ENCODE measurements at regions not wholly inside any gene's neighbourhood (a gene's known extent, or its start where the extent isn't known, plus 50 kb on each side); places are given as distances from the start of the nearest gene placed in this dataset.

DNA sequence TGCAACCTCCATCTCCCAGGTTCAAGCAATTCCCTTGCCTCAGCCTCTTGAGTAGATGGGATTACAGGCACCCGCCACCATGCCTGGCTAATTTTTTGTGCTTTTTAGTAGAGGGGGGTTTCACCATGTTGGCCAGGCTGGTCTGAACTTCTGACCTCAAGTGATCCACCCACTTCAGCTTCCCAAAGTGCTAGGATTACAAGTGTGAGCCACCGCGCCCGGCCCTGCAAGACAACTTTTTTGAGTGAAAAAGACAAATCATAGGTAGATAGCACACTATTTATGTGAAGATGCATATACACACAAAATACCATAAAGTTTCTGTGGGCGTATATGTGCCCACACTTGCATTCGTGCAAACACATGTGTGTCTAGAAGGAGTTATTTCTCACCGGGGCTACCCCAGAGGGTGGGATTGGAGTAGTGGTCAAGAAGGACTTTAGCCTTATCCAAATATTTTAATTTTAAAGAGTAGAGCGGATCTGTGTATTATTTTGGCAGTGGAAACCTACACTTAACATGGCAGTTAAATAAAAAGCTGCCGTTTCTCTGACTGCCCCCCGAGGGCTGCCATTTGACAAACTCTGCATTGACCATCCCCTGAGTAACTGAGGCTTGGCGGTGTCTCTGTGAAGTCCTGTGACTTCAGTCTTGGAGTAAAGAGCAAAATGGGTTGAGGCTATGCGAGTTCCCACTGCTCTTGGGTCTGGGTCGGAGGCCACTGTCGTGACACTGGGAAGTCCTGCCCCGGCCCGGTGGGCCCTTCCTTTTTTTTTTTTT is 93.4 kb upstream of the PTCH1 start:
- DNase-seq, result no peak

DNA sequence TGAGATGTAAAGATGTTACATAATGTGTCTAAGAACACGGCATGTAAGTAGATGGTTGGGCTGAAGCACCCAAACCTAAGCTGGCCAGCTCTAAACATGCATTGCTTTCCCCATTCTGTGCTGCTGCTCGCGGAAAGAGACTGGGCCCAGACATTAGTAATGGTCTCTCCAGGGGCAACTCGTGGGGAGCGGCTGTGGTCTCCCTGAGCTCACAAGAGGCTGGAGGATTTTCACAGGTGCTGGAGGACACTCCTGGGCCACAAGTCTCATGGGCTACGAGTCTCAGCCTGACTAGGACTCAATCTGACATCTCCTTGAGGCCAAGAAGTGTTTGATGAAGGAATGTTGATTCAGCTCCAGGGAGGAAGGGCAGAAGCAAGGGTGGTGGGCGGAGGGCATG is 92.7 kb upstream of the PTCH1 start:
- no peak for DNase-seq

DNA sequence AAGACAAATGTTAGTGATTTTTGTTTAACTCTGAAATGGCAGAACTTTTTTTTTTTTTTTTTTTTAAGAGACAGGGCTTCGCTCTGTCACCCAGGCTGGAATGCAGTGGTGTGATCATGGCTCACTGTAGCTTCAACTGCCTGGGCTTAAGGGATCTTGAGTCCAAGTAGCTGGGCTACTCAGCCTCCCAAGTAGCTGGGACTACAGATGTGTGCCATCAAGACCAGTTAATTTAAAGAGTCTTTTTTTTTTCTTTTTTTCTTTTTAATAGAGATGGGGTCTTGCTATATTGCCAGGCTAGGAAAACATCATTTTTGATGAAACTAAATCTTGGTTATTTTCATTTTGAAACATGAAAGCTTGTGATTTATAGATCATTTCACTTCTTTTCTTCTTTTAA is 91.6 kb upstream of the PTCH1 start:
- DNase-seq, result no peak

DNA sequence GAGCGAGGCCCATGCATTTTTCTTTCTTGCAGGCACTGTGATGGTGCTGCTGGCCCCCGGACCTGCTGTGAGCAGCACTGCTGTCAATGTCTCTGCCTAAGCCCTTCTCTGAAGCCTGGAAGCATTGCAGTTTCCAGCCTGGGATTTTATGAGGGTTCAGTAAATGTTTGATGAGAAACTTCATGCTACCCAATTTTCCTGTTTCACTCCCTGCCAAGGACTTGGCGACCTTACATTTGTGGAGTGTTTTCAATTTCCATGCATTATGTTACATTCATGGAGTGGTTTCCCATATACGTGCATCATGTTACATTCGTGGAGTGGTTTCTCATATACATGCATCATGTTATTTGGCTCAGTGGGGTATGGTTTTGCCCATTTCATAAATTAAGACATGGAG is 90.7 kb upstream of the PTCH1 start:
- DNase-seq, result no peak

DNA sequence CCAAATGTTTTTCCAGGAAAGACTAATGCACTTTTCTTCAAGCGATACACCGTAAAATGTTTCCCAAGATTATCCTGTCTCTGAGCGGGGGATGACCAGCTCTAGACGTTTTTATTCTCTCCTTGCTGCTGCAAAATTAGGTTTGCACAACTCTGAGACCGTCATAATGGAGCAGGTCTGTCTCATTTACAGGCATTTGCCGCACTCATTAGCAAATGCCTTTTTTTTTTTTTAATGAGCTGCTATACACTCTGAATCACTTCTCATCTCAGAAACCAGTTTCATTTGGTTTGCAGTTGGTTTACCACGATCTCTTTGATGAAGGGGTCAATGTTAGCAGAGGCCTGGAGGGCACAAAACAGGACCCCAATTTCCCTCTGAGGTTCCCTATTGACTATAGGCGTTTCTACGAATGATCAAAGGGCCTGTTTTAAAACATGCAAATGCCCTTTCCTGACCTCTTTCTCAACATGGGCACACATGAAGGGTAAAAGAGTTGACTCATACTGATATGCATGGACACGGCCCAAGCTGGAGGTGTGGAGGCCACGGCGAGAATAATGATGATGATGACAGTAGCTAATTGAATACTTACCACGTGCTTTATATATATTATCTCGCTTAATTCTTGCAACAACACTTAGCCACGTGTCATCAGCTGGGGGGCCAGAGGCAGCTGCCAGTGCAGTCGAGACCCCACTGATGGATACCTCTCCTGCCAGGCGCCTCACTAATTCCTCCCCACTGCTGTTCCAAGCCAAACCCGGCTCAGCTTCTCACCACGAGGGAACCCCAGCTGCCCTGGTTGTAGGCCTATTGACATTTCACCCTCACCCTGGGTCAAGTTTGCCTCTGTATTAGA is 89.9 kb upstream of the PTCH1 start:
- DNase-seq, result no peak

DNA sequence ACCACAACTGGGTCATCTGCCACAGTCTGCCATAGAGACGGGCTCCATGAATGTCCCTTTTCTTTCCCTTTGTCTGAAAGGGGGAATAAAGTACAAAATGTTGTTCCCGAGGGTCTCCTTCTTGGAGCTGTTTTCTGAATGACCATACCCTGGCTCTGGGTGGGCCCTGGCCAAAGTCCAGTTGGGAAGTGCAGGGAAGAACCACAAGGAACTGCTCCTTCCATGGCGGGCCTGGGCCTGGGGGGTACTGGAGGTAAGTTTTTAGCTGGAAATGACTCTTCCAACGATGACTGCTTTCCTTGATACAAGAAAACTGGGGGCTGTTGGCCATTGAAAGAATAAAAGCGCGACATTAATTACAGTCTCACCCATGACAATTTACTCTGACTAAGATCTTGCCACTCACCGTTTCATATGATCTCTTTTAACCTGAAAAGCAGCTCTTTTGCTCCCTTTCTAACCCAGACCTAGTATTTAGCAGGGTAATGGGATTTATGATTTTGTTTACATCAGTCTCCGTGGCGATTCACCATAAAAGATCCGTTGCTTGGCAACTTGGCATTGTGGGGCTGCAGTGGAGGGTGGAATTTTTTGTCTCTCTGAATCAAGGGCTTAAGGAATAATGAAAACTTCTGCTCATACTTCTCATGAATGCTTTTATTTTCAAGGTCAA is 89.2 kb upstream of the PTCH1 start:
- DNase-seq, result no peak

DNA sequence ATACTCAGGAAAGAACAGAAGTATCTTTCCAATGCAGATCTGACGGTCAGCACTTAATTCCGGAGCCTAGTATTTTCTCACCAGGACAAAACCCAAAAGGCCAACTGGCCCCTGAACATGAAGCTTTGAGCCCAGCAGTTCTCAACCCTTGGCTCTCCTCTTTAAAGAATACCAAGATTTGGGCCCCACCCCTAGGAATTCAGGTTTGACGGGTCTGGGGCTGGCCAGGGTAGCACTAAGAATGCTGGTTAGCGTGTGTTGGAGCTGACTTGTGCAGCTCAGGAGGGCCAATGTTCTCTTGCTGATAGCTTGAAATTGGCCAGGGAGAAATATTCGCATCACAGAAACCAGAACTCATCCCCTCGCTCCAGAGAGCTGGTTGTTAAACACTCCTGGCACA is 88.3 kb upstream of the PTCH1 start:
- no peak for DNase-seq

DNA sequence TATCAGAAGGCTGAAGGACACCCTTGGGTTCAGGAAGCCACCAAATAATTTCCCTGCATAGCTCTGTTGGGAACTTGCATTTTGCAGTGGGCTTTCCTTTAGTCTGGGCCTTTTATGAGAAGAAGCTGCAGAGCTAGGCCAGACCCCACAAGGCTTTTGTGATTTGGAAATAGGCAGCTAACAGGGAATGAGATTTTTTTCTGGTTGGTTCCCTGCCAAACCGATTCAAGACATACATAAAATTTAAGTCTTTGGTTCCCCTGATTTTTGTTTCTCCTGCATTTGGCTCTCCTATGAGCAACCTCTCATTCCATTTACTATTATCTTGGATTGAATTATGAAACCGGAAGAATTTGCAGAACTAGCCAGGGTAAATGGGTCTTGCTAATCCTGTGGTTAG is 81.5 kb upstream of the PTCH1 start:
- DNase-seq, result no peak

DNA sequence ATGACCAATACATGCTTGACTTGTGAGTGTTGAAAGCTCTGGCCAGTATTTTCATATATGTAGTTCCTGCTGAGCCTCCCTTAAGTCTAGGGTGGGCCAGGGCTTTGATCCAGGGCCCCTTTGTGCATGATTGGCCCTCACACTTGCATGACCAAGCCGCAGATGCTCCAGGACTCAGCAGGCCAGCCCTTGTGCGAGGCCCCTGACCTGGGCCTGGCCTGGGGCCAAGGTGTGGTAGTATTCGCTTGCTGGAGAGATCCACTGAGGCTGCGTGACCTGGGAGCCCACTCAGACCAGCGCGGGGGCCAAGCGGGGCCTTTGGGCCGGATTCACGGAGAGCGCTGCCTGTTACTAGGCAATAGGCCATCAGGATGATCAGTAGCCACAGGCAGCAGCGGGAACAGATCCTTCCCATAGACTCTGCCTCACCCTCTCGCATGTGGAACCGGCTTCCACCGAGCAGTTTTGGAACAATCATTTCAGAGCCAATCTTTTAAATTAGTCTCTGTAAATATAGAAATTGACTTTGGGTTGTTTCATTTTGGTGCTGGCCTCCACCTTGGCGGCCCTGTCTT is 79.0 kb upstream of the PTCH1 start:
- no peak for DNase-seq

DNA sequence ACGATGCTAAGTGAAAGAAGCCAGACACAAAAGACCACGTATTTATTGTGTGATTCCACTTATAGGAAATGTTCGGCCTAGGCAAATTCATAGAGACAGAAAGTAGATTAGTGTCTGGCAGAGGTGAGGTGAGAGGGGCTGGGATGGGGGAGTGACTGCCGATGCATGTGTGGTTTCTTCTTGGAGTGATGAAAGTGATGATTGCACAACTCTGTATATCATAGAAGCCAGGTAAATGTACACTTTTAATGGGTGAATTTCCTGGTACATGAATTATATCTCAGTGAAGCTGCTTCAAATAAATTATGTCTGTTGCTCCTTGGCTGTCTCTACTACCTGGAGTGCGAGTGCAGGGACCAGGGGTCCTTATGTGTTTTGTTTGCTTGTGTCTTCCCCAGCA is 76.2 kb upstream of the PTCH1 start:
- DNase-seq, result no peak

DNA sequence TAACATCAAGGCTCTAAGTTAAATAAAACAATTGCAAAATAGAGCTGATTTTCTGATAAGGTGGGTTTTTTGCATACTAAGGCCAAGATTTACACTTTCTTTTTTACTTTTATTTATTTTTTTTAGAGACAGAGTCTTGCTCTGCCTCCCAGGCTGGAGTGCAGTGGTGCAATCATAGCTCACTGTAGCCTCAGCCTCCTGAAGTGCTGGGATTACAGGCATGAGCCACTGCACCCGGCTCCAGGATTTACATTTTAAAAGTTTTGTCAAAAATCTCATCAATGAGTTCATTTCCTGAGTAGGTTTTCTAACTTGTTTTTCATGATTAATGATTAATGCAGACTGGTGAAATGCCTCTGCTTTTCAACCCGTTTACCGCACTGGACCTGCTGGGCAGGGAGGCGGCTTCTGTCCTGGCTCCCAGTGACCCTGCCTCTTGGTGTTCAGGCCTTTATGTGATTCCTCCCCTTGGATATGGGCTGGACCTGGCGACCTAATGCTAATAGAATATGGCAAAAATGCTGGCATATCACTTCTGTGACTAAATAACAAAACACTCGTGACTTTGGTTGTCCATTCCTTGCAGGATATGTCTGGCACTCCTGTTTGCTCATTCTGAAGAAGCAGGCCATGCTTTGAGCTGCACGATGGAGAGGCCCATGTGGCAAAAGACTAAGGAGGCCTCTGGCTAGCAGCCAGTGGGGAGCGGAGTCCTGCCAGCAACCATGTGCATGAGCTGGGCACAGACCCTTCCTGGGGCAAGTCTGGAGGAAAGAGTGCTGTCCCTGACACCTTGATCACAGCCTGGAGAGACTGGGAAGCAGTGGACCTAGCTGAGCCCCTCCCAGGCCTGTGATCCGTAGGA is 72.2 kb upstream of the PTCH1 start:
- DNase-seq, result no peak

DNA sequence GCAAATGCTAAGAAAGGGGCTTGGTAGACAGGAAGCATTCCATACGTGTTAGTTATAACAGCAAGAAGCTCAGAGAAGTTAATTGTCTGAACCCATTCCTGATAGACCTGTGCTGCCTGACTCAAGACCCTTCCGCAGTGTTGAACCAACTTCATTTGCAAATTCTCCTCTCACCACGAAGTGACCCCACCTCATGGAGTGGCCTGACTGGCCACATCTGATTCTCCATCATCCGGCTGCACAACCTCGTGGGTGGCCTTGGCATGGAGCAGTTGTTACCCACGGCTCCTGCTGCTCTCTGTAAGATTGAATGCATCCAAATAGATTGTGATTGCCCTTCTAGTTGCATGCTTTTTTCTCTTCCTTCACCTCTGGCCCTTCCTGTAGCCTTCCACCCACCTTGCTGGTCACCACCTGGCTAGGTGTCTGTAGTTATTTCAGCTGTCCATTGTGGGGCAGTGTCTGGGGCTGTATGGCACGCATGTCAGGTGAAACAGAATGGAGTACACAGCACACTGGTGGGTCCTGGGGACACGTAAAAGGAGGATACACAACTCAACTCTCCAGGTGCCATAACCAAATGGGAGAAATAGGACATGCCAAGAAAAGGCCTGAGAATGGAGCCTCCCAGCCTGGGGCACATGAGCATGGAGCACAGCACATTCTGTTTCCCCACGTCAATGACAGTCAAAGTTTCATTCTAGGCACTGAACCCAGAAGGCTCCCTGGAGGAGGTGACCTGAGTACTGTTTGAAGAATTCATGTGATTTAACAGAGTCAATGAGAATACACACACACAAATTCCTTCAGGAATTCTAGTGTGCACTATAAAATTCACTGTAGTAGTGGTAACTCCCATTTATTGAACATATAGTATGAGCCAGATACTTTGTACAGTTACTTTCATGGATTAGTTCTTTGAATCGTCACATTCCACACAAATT is 70.5 kb upstream of the PTCH1 start:
- no peak for DNase-seq

DNA sequence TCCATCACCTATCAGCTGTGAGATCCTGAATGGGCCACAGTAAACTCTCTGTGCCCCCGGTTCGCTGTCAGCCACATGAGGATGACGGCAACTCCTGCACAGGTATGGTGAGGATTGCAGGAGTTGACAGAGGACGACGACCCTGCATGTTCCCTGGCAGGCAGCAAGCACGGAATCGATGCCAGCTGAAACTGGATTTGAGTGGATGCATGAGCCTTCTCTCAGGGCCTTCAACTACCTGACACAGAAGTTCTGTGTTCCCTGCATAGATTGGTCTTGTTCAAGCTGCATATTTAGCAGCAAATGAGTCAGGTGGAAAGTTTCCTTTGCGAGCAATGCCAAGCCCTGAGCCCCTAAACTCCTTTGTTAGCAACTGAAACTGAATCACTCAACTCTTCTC is 69.6 kb upstream of the PTCH1 start:
- no peak for DNase-seq

DNA sequence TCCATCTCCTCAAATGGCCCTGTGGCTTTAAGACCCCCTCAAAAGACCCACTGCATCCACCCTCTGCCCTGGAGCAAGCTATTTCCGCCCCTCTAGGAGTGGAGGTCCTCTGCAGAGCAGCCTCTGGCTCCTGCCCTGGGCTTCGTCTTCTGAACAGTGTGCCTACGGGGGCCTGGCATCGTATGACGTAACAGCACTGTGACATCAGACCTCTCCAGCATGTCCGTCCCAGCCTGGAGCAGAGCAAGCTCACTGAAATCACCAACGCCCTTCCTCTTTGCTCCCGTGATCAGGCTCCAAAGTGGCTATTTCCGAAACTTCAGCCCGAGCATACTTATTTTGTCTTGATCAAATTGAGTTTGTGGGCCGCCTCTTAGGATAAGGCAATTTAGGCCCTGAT is 69.1 kb upstream of the PTCH1 start:
- no peak for DNase-seq

DNA sequence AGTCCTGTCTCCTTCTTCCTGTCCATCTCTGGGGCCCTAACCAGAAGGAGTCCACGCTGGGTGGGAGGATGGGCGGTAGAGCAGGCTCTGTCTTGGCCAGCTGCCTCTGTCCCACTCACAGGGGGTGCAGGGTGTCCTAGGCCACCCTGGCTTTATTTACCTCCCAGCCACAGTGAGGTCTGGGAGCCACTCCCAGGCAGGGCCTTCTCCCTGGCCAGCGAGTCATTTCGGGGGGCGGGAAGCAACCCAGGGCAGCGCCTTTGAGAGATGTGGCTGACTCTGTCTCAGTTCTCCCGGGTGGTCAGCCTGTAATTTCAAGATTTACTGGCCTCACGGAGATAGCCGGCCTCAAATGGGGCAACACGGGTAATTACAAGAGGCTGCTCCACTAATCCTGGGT is 67.4 kb upstream of the PTCH1 start:
- no peak for DNase-seq

DNA sequence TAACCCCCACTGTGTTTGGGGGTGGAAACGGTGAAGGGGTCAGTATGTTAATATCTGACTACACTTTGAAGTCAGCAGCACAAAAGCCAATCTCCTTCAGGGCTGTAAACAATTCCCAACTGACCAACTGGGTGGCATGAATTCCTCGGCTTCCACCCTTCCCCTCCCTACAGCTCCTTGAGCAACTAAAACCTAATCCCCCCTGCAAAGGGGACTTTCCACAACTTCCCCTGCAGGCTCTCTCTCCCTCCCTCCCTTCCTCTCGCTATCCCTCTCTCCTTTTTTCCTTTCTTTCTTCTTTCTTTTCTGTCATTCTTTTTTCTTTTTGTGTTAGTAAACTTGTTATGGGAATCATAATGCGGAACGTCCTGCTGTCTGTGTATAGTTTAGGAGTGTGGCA is 65.1 kb upstream of the PTCH1 start:
- DNase-seq, result no peak

DNA sequence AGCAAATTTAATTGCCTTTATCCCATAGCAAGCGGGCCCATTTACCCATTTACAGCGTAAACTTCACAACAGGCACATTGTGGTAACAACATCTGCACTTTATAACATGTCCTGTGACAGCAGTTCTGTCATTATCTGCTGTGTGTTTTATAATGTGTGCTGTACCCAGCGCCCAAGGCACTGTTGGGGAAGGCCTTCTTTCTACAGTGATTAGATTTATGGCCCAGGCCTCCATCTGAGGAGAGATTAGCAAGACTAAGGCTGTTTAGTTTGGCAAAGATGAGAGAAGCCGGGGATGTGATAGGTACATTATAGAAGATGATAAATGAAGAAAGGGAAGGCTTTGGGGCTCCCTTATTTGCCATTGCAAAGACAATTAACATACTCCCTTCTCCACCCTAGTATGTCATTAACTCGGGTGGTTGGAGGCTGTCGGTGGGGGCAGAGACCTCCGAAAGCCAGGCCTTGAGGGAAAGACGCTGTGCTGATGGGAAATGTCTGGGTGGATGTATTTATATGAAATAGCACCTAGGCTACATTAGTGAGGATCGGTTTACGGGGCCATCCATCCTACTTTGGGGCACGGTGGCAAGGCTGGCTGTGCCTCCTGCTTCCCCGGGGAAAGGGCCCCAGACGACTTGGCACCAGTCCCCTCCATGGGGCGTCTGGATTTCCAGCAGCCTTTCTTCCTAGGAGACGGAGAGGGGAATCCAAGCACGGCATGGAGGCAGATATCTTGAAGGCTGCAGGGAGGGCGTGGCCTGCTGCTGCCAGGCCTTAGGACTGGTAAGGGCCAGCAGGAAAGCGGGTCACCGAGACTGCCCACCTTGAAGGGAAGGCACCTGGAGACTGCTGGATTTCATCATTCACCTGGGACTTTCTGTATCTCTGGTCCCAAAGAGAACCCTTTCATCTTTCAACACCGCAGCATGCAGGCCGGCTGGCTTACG is 64.3 kb upstream of the PTCH1 start:
- no peak for DNase-seq

DNA sequence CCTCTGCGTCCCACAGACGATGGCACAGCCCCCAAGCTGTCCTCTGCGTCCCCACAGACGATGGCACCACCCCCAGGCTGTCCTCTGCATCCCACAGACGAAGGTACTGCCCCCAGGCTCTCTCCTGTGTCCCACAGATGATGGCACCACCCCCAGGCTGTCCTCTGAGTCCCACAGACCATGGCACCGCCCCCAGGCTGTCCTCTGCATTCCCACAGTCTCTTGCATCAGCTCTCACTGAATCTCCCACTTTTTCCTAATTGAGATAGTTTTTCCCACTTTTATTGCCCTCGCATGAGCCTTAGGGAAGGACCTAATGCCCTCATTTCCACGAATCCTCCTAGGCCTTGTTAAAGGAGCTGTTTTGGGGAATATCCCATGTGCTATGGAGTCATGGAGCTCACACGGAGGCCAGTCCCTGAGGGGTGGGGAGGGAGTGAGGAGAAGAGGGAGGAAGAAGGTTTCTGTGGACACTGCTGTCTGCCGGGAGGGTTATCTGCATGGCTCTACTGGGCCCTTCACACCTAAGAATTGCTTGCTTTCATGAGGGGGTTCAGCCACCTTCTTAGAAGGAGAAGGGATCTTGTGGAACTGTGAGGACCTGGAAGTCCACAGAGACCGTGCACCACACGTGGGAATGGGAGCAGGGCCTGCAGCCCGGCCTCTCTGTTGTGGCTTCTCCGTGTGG is 58.2 kb upstream of the PTCH1 start:
- no peak for DNase-seq

DNA sequence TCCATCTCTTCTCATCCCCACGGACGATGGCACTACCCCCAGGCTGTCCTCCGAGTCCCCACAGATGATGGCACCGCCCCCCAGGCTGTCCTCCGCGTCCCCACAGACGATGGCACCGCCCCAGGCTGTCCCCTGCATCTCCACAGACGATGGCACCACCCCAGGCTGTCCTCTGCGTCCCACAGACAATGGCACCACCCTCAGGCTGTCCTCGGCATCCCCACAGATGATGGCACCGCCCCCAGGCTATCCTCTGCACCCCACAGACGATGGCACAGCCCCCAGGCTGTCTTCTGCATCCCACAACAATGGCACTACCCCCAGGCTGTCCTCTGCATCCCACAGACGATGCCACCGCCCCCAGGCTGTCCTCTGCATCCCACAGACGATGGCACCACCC is 57.4 kb upstream of the PTCH1 start:
- DNase-seq, result no peak

DNA sequence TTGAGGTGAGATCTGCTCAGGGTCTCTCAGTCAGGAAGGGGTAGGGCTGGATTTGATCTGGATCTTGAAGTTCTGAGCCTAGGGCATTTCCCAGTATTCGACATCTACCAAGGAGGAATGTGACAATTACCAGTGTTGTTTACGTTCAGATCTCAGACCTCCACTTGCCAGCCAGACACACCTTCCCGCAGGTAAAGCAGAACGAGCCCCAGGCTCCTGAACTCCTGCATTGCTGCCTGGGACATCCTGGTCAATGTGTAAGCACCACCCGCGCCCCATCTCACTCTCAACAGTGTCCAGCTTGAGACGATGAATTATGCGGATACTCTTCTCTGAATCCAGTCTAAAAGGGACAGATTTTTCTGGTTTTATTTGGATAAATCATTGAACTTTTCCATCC is 56.7 kb upstream of the PTCH1 start:
- no peak for DNase-seq

All from stimulated activated CD4-positive, alpha-beta T cell treated with anti-CD3 and anti-CD28 coated beads, Interleukin-4, amount 100 ng/mL, for 4 hours (primary cell).